ENCODE measurements at regions not wholly inside any gene's neighbourhood (a gene's known extent, or its start where the extent isn't known, plus 50 kb on each side); places are given as distances from the start of the nearest gene placed in this dataset.

DNA sequence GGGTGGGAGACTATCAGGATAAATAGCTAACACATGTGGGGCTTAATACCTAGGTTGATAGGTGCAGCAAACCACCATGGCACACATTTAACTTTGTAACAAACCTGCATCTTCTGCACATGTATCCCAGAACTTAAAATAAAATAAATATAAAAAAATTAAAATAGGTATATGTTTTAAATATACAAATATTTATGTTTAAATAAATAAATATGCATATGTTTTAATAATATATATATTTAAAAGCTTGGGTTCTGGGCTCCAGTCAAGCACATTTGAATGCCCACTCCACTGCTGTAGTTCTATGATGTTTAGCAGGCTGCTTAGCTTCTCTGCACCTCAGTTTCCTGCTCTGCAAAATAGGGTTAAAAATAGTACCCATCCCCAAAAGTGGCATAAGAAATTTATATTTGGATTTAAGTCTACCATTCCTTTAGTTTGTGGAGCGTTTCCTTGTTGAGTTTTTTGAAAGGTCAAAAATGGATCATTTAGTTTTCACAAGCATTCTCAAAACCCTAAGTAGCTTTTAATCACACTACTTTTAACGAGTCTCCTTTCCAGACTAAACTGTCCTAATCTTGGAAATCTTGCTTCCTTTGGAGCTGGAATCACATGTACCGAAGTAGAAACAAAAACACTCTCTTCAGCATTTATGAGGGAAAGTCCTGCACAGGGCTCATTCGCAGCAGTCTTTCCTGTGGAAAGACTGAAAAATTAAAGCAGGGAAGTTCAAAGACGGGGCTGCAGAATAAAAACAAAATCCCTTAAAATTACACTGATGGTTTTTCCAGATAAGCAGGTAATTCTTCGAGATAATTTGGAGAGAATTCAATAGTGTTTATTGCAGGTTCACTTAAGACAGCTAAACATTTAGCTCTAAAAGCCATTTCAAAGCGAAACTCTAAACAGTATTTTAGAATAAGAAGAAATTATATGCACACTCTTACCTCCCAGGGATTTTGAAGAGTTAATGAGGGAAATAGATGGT lies 111.7 kb upstream of the LYZL1 start:
- DNase-seq (ENCODE audit: low spot score in 2 of 2) = no peak
- no peak overlapping the region for H3K4me3 ChIP-seq
- no peaks in the 10 kb centered on the region for H3K4me1 ChIP-seq
- H3K9me3 ChIP-seq = no peaks in the 10 kb centered on the region
- WGBS = 34% methylated on average over 7 of the region's 7 CpGs
- no peak overlapping the region for H3K27ac ChIP-seq
- H3K36me3 ChIP-seq = no peaks in the 10 kb centered on the region
- TF ChIP-seq EP300 (IDR thresholded peaks at IDR 0.05) = no peak
- TF ChIP-seq POLR2AphosphoS5 (IDR thresholded peaks at IDR 0.05) = no peak
- TF ChIP-seq POLR2A (IDR thresholded peaks at IDR 0.05) = no peak
- TF ChIP-seq, protein P1, sequence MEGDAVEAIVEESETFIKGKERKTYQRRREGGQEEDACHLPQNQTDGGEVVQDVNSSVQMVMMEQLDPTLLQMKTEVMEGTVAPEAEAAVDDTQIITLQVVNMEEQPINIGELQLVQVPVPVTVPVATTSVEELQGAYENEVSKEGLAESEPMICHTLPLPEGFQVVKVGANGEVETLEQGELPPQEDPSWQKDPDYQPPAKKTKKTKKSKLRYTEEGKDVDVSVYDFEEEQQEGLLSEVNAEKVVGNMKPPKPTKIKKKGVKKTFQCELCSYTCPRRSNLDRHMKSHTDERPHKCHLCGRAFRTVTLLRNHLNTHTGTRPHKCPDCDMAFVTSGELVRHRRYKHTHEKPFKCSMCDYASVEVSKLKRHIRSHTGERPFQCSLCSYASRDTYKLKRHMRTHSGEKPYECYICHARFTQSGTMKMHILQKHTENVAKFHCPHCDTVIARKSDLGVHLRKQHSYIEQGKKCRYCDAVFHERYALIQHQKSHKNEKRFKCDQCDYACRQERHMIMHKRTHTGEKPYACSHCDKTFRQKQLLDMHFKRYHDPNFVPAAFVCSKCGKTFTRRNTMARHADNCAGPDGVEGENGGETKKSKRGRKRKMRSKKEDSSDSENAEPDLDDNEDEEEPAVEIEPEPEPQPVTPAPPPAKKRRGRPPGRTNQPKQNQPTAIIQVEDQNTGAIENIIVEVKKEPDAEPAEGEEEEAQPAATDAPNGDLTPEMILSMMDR (IDR thresholded peaks at IDR 0.05) = no peak
- H3K27me3 ChIP-seq = peaks cover 9% of the 10 kb centered on the region

DNA sequence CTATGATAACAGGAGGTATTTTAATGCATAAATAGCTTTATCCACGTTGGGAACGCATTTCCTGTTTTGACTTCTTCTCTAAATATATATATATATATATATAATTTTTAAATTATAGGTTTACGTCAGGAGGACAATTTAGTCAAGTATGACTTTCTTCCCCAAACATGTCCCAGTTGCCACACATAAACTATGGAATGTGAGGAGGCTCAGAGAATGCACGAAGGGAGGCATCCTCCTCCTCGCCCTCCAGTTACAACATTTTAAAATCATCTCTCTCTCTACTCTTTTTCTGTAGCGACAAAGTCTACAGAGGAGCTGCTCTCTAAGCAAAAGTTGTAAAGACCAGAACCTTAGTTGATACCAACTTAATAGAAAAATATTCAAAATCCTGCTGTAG lies 106.9 kb upstream of the LYZL1 start:
- no peak for DNase-seq (ENCODE audit: low spot score in 2 of 2)

DNA sequence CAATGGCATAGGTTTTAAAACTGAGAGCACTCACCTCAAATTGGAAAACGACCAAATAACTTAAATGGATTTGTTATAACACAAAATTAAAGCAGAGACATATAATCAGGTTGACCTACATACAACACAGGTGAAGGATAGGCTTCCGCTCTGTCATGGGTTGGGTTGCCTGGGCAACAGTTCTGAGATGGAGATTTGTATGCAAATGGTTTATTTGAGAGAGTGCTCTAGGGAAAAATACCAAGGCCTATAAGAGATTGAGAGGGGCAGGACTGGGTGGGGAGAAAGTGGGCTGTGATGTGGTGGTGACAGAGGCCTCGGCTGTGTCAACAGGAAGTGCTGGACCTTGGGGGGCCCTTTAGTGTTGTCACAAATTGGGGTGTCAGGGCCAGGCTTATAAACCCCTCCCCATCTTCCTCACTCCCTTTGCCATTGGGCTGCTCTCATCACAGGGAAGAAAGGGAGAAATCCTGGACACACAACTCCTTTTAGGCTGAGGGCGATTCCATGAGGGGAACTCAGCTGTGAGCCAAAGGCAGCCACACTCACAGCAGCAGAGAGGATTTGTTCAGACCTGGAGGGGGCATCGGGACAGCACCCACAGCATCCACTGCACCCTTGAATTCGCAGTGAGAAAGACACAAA lies 105.4 kb upstream of the LYZL1 start:
- Histone ChIP-seq H3K9me3 (no peaks in the 10 kb centered on the region), H3K4me3 (no peak overlapping the region), H3K36me3 (no peaks in the 10 kb centered on the region), H3K27ac (no peak overlapping the region), H3K4me1 (no peaks in the 10 kb centered on the region), H3K27me3 (peaks cover 9% of the 10 kb centered on the region)
- DNase-seq (ENCODE audit: low spot score in 2 of 2) = no peak
- 79% methylated on average over 6 of the region's 6 CpGs for WGBS
- TF ChIP-seq POLR2AphosphoS5 (IDR thresholded peaks at IDR 0.05) (no peak), EP300 (IDR thresholded peaks at IDR 0.05) (no peak), POLR2A (IDR thresholded peaks at IDR 0.05) (no peak)
- TF ChIP-seq, protein P1 (IDR thresholded peaks at IDR 0.05) = no peak

More for the DNA sequence above, 106.9 kb upstream of the LYZL1 start:
- Histone ChIP-seq H3K27ac (no peak overlapping the region), H3K27me3 (peaks cover 9% of the 10 kb centered on the region), H3K4me3 (no peak overlapping the region), H3K4me1 (no peaks in the 10 kb centered on the region), H3K9me3 (no peaks in the 10 kb centered on the region), H3K36me3 (no peaks in the 10 kb centered on the region)
- no peak for TF ChIP-seq POLR2A (IDR thresholded peaks at IDR 0.05)
- no peak for TF ChIP-seq POLR2AphosphoS5 (IDR thresholded peaks at IDR 0.05)
- TF ChIP-seq, protein P1 (IDR thresholded peaks at IDR 0.05) = no peak
- TF ChIP-seq EP300 (IDR thresholded peaks at IDR 0.05) = no peak
- 55% methylated on average over 6 of the region's 6 CpGs for WGBS

DNA sequence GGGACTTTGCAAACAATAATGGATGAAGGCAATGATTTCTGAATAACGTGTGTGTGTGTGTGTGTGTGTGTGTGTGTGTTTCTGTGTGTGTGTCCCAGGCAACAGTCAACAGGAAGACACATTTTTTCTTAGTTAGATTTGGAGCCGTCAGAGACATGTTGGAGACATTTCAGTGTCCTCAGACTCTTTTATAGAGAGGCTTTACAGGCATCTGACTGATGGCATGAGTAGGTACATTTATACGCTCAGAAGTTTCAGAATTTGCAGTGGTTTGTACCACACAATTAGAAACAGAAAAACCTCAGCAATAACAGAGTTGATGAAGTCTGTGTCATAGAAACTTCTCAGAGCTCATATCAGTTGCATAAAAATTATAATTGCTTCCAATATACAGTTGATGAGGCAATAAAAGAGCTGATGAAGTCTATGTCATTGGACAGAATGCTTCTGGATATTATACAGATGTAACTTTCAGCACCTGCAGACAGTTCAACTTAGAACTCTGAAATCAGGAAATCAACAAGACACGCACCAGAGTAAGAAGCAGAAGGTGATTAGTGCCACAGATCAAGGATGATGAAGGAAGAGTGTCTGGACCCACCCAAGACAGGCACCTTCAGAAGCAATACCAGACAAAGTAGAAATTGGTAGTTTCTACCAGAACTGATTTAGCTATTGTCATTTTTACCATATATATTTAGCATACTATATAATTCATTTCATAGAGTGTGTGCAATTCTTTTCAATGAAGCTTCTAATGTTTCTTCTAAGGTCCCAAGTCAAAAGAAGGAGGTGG lies 104.5 kb upstream of the LYZL1 start:
- peaks cover 9% of the 10 kb centered on the region for H3K27me3 ChIP-seq
- no peaks in the 10 kb centered on the region for H3K36me3 ChIP-seq
- WGBS = 66% methylated on average over 4 of the region's 4 CpGs
- no peak overlapping the region for H3K4me3 ChIP-seq
- no peak for DNase-seq (ENCODE audit: low spot score in 2 of 2)
- TF ChIP-seq POLR2AphosphoS5 (IDR thresholded peaks at IDR 0.05) (no peak), POLR2A (IDR thresholded peaks at IDR 0.05) (no peak), EP300 (IDR thresholded peaks at IDR 0.05) (no peak)
- TF ChIP-seq, protein P1 (IDR thresholded peaks at IDR 0.05) = no peak
- no peaks in the 10 kb centered on the region for H3K4me1 ChIP-seq
- no peaks in the 10 kb centered on the region for H3K9me3 ChIP-seq
- no peak overlapping the region for H3K27ac ChIP-seq
